IMR-90 (cell line): ENCODE measurements at regions not wholly inside any gene's neighbourhood (a gene's known extent, or its start where the extent isn't known, plus 50 kb on each side); places are given as distances from the start of the nearest gene placed in this dataset.

Experiments used
- ATAC-seq: fragments of 200-7000 bp; cut with Tn5 transposase; 2 replicates; pipeline ENCODE4 v1.9.1; 2020; ENCODE audit warnings: low read depth, mild to moderate bottlenecking, moderate library complexity
- BruUV-seq: library from RNA; stranded (reverse); fragments of 400-500 nt; replicated peaks from 2 replicates; lab custom pipeline; 2021; lab: Mats Ljungman, UMichigan
- CTCF ChIA-PET: fragments of 300-600 bp; formaldehyde crosslinking; extraction: SDS; loops from one replicate; lab custom pipeline; 2021; ENCODE audit warnings: antibody characterized with exemption; lab: Yijun Ruan, JAX
- POLR2A ChIA-PET: fragments of 300-600 bp; sonication (Branson Sonifier 250); formaldehyde crosslinking; loops from one replicate; lab custom pipeline; 2022; ENCODE audit warnings: antibody characterized with exemption; ENCODE audit not compliant: unreplicated experiment; lab: Charles Lee
- DNase-seq: peaks from one replicate; pipeline ENCODE4 v3.0.0; 2013
- H2AFZ ChIP-seq: replicated peaks from 2 replicates; pipeline ENCODE3; 2013; ENCODE audit warnings: low read length, mild to moderate bottlenecking; ENCODE audit not compliant: poor library complexity
- H2AK5ac ChIP-seq: 2 replicates; pipeline ENCODE4 v1.6.1; 2013; ENCODE audit warnings: low read depth, low read length, inconsistent platforms
- H2AK9ac ChIP-seq: replicated peaks from 2 replicates; pipeline ENCODE3; 2013; ENCODE audit warnings: mild to moderate bottlenecking, low read depth, low read length, moderate library complexity; ENCODE audit not compliant: poor library complexity
- H2BK120ac ChIP-seq: 2 replicates; pipeline ENCODE4 v1.6.1; 2013; ENCODE audit warnings: low read depth, low read length, inconsistent platforms
- H2BK15ac ChIP-seq: 3 replicates; pipeline ENCODE4 v1.6.1; 2013; ENCODE audit warnings: low read depth, low read length, inconsistent platforms
- H2BK20ac ChIP-seq: 2 replicates; pipeline ENCODE4 v1.6.1; 2013; ENCODE audit warnings: low read depth, mild to moderate bottlenecking, inconsistent platforms, low read length, moderate library complexity
- H2BK5ac ChIP-seq: 2 replicates; pipeline ENCODE4 v1.6.1; 2013; ENCODE audit warnings: mild to moderate bottlenecking, low read depth, low read length, inconsistent platforms; ENCODE audit not compliant: poor library complexity, severe bottlenecking
- H3K14ac ChIP-seq: replicated peaks from 2 replicates; pipeline ENCODE4 v1.6.1; 2013; ENCODE audit warnings: low read depth, low read length, inconsistent platforms
- H3K18ac ChIP-seq: 2 replicates; pipeline ENCODE4 v1.6.1; 2013; ENCODE audit warnings: low read depth, low read length, control low read depth
- H3K23ac ChIP-seq: 2 replicates; pipeline ENCODE4 v1.6.1; 2013; ENCODE audit warnings: low read depth, low read length, inconsistent platforms
- H3K27ac ChIP-seq: 2 replicates; pipeline ENCODE4 v1.5.1; 2013; ENCODE audit warnings: mild to moderate bottlenecking, control low read depth, low read length; ENCODE audit not compliant: insufficient read depth
- H3K27me3 ChIP-seq: 2 replicates; pipeline ENCODE4 v1.6.1; 2013; ENCODE audit warnings: low read length; ENCODE audit not compliant: control insufficient read depth, insufficient read depth
- H3K36me3 ChIP-seq: 2 replicates; pipeline ENCODE4 v1.6.1; 2013; ENCODE audit warnings: low read length, mixed read lengths; ENCODE audit not compliant: control insufficient read depth, insufficient read depth
- H3K4ac ChIP-seq: 2 replicates; pipeline ENCODE4 v1.6.1; 2013; ENCODE audit warnings: low read depth, low read length, inconsistent platforms
- H3K4me1 ChIP-seq: 2 replicates; pipeline ENCODE4 v1.6.1; 2013; ENCODE audit warnings: low read length, mixed read lengths; ENCODE audit not compliant: control insufficient read depth, insufficient read depth
- H3K4me2 ChIP-seq: 2 replicates; pipeline ENCODE4 v1.6.1; 2013; ENCODE audit warnings: low read depth, mild to moderate bottlenecking, control low read depth, low read length, moderate library complexity
- H3K4me3 ChIP-seq: 2 replicates; pipeline ENCODE4 v1.5.1; 2013; ENCODE audit warnings: low read depth, mild to moderate bottlenecking, control low read depth, low read length, moderate library complexity; ENCODE audit not compliant: insufficient read depth
- H3K56ac ChIP-seq: 2 replicates; pipeline ENCODE4 v1.6.1; 2013; ENCODE audit warnings: low read length, inconsistent platforms; ENCODE audit not compliant: insufficient read depth; ENCODE audit errors: extremely low read depth
- H3K79me1 ChIP-seq, 2 experiments: 2 replicates each; pipeline ENCODE4 v1.6.1; 2013; ENCODE audit warnings: low read length in 2 of 2, inconsistent platforms in 1 of 2, low read depth in 1 of 2
- H3K9ac ChIP-seq: 2 replicates; pipeline ENCODE4 v1.6.1; 2013; ENCODE audit warnings: low read depth, low read length, control low read depth
- H3K9me1 ChIP-seq: 2 replicates; pipeline ENCODE4 v1.6.1; 2013; ENCODE audit warnings: low read length, inconsistent platforms; ENCODE audit not compliant: insufficient read depth
- H3K9me3 ChIP-seq: 2 replicates; pipeline ENCODE4 v1.6.1; 2013; ENCODE audit warnings: low read length; ENCODE audit not compliant: control insufficient read depth, insufficient read depth
- H4K20me1 ChIP-seq: 2 replicates; pipeline ENCODE4 v1.6.1; 2013; ENCODE audit warnings: low read length, inconsistent platforms; ENCODE audit not compliant: insufficient read depth
- H4K5ac ChIP-seq: 2 replicates; pipeline ENCODE4 v1.6.1; 2013; ENCODE audit warnings: mild to moderate bottlenecking, low read depth, low read length, control low read depth
- H4K8ac ChIP-seq, 2 experiments: 2 replicates each; pipeline ENCODE4 v1.6.1; 2013; ENCODE audit warnings: low read depth in 2 of 2, low read length in 2 of 2, control low read depth in 1 of 2, inconsistent platforms in 1 of 2
- H4K91ac ChIP-seq: 2 replicates; pipeline ENCODE4 v1.6.1; 2013; ENCODE audit warnings: low read depth, low read length, inconsistent platforms; ENCODE audit not compliant: insufficient read depth
- BHLHE40 ChIP-seq: fragments of 150-350 bp; IDR thresholded peaks from 2 replicates; pipeline ENCODE4 v1.6.1; 2016; ENCODE audit warnings: mild to moderate bottlenecking, low read depth, low read length
- CEBPB ChIP-seq: IDR thresholded peaks from 2 replicates; pipeline ENCODE4 v1.6.1; 2012; ENCODE audit warnings: low read depth, low read length, improper control_type of control experiment
- FOS ChIP-seq: fragments of 150-350 bp; IDR thresholded peaks from 2 replicates; pipeline ENCODE4 v1.6.1; 2016; ENCODE audit warnings: low read depth, low read length
- MAFK ChIP-seq: IDR thresholded peaks from 2 replicates; pipeline ENCODE4 v1.6.1; 2012; ENCODE audit warnings: low read depth, low read length, improper control_type of control experiment
- RAD21 ChIP-seq: IDR thresholded peaks from 2 replicates; pipeline ENCODE4 v1.6.1; 2012; ENCODE audit warnings: low read length, improper control_type of control experiment
- RCOR1 ChIP-seq: IDR thresholded peaks from 2 replicates; pipeline ENCODE4 v1.6.1; 2012; ENCODE audit warnings: mild to moderate bottlenecking, low read length, improper control_type of control experiment; ENCODE audit not compliant: insufficient replicate concordance
- RFX5 ChIP-seq: IDR thresholded peaks from 2 replicates; pipeline ENCODE4 v1.8.0; 2012; ENCODE audit warnings: low read depth, mild to moderate bottlenecking, low read length, moderate library complexity
- SMC3 ChIP-seq: fragments of 150-350 bp; IDR thresholded peaks from 2 replicates; pipeline ENCODE4 v1.6.1; 2016; ENCODE audit warnings: low read depth, mild to moderate bottlenecking, antibody characterized with exemption, low read length, moderate library complexity
- WGBS, 2 experiments: methylation state at CpG; one replicate each; pipeline versions ENCODE4 v1.1.5 to v1.1.7; 2013; ENCODE audit warnings: missing lambda C conversion rate in 2 of 2; ENCODE audit not compliant: insufficient read length in 1 of 2; ENCODE audit errors: extremely low coverage in 2 of 2; 5-methylcytosine and 5-hydroxymethylcytosine counted together
- dilution Hi-C: fragments of 300-500 bp; cut with HindIII; formaldehyde crosslinking; loops from one replicate; pipeline ENCODE4 v1.14.3; 2018; ENCODE audit warnings: low sequenced_read_pairs; ENCODE audit not compliant: unreplicated experiment
- in situ Hi-C: fragments of 300-500 bp; cut with MboI; formaldehyde crosslinking; loops from 3 replicates; pipeline ENCODE4 v1.14.3; 2019; ENCODE audit warnings: low sequenced_read_pairs, inconsistent platforms, mixed read lengths
- intact Hi-C: fragments of 100-400 bp; cut with micrococcal nuclease; formaldehyde crosslinking; loops from 2 replicates; pipeline ENCODE4 v1.10.0; 2022

GRCh38 chr13:71304861-71305260, 562.1 kb downstream of the DACH1 start:
- TF ChIP-seq RAD21 (no peak), CEBPB (no peak), RFX5 (no peak), RCOR1 (no peak), SMC3 (no peak), FOS (no peak), MAFK (no peak), BHLHE40 (no peak)
- no peak overlapping the region for H2BK5ac ChIP-seq
- no CpG with 5 or more reads among the region's 3 CpGs for WGBS, 2 experiments
- no peak overlapping the region for H3K14ac ChIP-seq
- ATAC-seq (no peak), DNase-seq (no peak)
- H3K4me1 ChIP-seq, result no peaks in the 10 kb centered on the region
- no peaks in the 10 kb centered on the region for H4K20me1 ChIP-seq
- no peak overlapping the region for H2AK9ac ChIP-seq
- no peak overlapping the region for H2BK15ac ChIP-seq
- H2BK120ac ChIP-seq, result no peak overlapping the region
- no TSS peak for BruUV-seq
- H3K9ac ChIP-seq, result no peak overlapping the region
- H3K9me3 ChIP-seq, result no peaks in the 10 kb centered on the region
- H3K9me1 ChIP-seq, result no peaks in the 10 kb centered on the region
- no peak overlapping the region for H2AFZ ChIP-seq
- H2BK20ac ChIP-seq, result no peak overlapping the region
- no peak overlapping the region for H3K4me3 ChIP-seq
- no peak overlapping the region for H3K4me2 ChIP-seq
- no peak overlapping the region for H4K8ac ChIP-seq
- dilution Hi-C loops (no loop called here), in situ Hi-C loops (loop anchor here (25.0 kb wide), 1 partner anchor 1257 kb away; no protein-coding TSS in a partner anchor), intact Hi-C loops (no loop called here)
- H3K23ac ChIP-seq, result no peak overlapping the region
- H3K27ac ChIP-seq, result no peak overlapping the region
- CTCF ChIA-PET, result no interaction called here
- H3K27me3 ChIP-seq, result no peaks in the 10 kb centered on the region
- no peak overlapping the region for H4K91ac ChIP-seq
- H2AK5ac ChIP-seq, result no peak overlapping the region
- H3K79me1 ChIP-seq, result no peaks in the 10 kb centered on the region
- POLR2A ChIA-PET, result no interaction called here
- no peak overlapping the region for H3K18ac ChIP-seq
- no peak overlapping the region for H3K56ac ChIP-seq
- no peak overlapping the region for H4K5ac ChIP-seq
- H3K36me3 ChIP-seq, result no peaks in the 10 kb centered on the region
- H3K4ac ChIP-seq, result no peak overlapping the region
